Eye (tissue), 1 donor: ENCODE measurements at regions not wholly inside any gene's neighbourhood (a gene's known extent, or its start where the extent isn't known, plus 50 kb on each side); places are given as distances from the start of the nearest gene placed in this dataset.

Source experiments
- DNase-seq: peaks from one replicate; pipeline ENCODE4 v3.0.0-alpha.2; 2015

DNA sequence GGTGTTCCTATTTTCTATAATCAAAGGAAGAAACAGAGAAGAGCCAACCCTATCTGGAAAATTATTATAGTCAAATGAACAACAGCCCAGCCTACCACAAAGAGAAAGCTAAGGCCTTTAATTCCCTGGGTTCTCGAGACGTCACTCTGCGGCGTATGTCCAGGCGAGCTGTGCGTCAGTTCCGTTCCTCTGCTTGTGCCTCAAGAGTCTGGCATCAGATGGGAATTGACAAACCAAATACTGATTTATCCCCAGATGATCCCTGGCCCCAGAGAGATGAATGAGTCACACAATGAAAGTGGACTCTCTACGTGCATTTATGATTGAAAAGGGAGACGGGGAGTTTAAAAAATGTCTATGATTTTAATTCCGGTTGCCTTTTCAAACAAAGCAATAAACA is 151.6 kb upstream of the PDE10A start:
- DNase-seq = no peak

DNA sequence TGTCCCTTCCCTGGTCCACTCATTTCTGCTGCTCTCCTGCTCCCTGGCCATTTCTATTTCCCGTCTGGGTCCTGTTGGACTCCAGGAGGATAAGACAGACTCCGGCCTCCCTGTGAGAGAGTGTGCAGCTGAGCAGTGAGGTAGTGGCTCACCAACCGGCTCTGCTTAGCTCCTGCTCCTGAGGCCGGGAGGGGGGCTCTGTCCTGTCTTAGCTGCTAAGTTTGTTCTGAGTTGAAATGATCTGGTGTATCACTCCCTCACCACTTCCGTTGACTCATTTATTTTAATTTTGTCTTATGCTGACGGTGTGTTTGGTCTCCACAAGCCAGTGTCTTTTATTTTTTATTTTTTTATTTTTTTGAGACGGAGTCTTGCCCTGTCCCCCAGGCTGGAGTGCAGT is 148.5 kb upstream of the PDE10A start:
- DNase-seq = no peak

DNA sequence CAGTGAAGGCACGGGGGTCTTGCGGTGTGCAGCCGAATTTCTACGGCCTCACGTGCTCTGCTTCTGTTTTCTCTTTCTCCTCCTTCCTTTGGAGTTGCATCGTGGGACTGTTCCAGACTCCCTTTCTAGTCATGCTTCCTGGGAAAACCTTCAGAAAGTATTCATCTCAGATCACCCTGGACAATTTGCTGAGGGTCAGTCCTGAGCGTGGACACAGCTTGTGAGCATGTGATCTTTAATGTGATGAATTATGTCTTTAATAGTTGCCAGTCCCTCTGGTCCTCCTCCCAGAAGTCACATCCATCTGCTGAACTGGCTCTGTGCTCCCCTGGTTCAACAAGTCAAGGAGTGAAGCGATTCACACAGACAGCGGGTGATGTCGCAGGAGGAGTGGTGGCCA is 145.0 kb upstream of the PDE10A start:
- no peak for DNase-seq

DNA sequence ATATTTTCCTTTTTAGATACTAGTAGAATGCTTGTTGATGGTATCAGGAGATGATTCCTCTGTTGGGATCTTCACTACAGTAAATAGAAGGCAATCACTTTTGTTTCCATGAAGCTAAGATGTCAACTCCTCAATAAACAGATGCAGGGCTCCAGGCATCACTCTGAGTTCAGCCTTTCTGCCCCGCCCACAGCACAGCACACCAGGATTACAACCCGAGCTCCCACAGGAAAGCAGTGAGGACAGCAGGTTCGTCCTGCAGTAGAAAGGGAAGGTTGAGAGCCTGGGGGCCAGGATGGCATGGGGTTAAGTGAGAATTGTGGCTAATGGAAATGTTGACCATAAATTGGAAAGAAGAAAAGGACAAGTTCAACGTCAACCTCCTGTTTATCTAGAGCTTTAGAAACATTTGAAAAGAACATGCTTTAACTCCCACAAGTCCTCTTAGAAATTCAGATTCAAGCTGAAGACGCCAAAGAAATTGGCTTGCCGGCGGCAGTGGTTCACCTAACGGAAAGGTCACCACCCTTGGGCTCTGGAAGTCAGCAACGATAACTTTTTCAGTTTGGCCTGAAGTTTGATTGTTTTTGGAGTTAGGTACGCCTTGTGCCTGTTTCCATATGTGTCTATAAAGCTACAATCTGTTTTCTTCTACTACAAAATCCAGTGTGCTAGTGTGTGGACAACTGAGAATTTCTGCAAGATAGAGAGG is 144.4 kb upstream of the PDE10A start:
- no peak for DNase-seq

DNA sequence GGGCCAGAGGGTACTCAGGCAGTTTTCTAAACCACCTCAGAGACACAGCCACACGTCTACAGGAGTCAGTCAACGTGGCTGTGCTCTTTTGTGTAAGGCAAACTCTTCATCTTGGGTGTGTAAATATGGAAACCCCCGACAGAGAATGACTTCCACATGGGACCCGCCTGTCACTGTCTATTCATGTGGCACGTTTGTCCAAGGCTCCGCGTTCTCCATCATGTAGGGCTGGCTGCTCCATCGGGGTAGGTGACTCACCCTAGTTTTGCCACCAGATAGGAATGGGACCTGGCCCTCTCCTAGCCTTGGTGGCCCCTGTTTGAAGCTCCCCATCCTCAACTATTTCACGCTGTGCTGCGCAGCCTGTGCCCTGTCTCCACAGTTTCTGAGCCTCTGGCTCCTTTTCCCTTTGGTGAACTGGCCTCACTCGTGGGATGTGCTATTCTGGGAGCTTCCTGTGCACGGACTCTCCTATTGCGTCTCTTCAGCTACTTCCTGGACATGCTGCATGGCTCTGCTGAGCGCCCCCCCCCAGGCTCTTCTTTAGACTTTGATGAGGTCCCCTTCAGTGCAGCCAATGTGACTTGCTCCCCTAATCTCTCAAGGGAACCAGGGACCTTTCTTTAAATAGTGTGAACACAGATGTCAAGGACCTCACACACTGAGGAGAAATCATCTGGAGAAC is 143.2 kb upstream of the PDE10A start:
- no peak for DNase-seq

DNA sequence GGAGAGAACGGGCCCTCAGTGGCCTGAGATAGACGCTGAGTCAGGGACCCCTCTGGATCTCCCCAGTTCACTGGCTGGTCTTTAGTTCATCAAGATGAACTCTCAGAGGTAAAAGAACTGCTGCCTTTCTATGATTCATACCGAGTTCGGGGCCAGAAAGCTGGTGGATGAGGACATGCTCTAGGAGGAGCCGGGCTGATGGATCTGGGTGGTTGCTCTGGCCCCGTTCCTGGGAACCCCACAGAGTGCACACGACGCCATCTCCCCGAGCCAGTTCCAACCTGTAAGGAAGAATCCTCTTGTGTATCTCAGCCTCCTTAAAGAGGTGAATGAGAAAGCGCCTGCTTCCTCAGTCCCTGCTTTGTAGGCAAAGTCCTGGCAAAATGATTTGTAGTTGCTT is 142.6 kb upstream of the PDE10A start:
- DNase-seq = no peak

DNA sequence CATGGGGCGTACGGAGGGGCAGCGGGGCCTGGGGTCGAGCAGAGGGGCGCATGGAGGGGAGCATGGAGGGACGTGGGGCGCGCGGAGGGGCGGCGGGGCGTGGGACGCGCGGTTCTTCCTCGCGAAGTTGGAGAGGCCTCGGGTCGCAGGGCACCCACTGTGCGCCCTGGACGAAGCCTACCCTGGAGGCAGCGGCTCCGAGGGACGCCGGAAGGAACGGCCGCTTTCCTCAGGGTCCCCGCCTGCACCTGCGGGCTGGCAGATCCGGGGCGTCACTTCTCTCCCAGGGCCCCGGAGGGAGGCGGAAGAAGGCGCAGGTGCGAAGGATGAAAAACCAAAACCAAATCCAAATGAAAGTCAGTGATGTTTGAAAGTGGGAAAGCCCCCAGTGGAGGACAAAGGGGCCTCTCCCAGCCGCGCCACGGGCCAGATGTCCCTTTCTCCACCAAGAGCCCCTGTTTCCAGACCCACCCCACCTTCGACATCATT is 142.1 kb upstream of the PDE10A start:
- peak; percentile 14 for DNase-seq

DNA sequence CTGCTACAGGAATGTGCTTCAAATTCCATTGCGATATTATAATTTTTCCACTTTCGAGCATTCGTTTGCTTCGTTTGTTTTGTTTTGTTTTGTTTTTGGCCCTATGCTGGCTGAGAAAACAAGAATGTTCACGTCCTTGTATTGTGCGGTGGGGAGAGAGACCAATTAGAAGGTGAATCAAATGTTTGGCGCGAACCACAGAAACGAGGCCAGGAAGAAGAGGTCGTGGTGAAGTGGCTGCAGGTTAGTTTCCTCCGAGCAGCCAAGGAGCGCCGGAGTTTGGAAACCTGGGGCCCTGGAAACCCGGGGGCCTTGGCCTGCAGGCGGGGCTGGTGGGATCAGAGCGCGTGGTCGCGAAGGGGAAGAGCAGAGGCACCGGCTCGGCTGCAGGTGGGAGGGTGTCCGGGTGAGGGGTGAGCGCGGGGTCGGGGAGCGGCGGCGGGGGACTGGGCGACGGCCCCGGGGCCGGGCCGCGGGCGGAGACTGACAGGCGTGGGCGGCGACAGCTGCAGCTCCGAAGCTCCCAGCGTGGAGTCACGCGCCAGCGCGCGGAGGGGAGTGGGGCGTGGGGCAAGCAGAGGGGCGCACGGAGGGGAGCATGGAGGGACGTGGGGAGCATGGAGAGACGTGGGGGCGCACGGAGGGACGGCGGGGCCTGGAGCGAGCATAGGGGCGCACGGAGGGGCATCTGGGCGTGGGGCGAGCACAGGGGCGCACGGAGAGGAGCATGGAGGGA is 141.5 kb upstream of the PDE10A start:
- DNase-seq = peak; percentile 51

DNA sequence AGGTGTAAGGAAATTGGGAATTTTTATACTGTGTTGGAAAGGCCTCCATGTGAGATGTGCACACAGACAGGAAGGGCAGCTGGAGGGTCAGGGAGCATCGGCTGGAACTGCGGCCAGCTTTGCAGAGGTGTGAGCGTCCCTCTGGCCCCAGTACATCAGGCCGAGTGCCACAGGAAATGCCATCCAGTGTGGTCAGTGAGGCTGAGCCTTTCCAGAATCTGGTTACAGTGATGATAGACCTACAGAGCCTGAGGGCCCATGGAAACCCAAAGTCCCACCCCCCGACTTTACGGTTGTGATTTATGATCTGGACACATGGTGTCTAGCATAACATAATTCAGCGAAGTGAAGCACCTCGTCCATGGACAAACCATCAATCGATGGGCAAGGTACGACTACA is 137.3 kb upstream of the PDE10A start:
- no peak for DNase-seq

DNA sequence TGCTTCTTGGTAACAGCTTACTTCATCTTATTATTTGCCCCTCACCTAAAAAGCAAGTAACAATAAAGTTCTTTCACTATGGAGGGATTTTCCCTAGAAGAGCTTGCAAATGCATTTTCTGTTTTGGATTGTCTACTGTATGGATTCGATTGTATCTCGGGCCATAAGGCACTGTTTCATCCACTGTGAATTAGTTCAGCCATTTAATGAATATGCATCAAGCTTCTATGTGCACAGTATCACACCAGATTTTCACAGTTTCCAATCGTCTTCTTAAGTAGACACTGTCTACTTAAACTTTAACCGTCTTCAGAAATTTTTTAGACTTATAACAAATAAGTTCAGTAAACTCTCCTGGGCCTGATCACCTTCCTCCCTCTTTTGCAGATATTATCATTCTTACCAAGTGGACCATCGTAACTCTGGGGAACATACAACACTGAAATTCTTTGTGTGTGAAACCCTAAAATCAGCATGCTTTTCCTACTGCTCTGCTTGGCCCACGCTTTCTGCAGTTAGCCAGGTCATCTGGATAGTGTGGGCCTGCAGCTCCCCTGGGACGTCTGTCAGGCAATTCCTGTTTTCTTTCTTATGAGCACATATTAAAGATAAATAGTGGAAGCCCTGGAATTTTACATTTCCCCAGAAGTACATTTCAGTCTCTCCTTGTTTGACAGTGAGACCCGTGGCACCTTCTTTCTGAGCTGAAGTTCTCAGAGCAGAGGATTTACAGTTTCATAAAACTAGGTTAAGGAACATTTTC is 136.5 kb upstream of the PDE10A start:
- peak; percentile 17 for DNase-seq

DNA sequence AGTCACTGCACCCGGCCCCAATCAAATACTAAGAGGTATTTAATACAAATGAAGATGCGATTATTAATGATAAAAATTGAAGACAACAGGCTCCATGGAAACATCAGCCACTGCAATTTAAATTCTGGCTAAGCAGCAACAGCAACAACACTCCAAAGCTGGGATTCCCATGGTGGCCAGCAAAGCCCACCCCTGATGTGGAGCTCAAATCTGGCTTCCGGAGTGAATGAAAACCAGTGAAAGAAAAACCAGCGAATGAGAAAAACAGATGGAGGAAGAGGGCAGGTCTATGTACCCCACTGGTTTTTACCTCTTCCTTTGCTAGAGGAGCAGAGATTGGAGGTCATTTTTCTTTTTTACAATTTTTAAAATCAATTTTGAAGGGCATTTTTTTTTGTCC is 135.9 kb upstream of the PDE10A start:
- no peak for DNase-seq

DNA sequence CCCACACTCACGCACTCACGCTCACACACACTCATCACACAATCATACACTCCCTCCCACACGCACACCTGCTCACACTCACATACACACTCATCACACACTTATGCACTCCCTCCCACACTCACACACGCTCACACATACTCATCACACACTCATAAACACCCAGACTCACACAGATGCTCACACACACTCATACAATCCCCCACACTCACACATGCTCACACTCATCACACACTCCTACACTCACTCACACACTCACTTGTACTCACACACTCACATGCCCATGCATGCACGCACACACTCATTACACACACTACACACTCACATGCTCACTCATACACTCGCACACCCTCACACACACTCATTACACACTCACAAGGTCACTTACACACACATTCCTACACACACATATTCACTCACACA is 131.1 kb upstream of the PDE10A start:
- no peak for DNase-seq

DNA sequence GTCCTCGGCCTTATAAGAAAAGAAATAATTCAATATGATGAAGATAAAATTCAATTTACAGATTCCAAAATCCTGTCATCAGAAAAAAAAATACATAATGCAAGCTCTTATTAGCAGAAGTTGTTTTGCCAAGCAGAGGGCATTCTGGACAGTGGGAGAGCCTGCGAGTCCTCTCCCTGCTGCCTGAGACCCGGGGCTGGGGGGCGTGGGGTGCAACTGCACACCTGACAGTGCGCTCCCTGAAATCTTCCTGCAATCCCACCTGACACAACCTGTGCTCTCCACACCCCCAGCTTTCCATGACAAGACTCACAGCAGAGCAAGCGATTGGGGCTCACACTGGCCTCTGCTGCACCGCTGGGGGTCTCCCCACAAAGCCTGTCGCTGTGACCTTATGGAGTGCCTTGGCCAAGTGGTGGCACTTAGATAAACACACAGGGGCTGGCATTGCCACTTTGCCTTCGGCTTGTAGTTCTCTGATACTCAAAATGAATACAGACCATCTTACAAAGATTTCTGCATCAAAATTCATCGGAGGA is 130.3 kb upstream of the PDE10A start:
- DNase-seq = no peak

DNA sequence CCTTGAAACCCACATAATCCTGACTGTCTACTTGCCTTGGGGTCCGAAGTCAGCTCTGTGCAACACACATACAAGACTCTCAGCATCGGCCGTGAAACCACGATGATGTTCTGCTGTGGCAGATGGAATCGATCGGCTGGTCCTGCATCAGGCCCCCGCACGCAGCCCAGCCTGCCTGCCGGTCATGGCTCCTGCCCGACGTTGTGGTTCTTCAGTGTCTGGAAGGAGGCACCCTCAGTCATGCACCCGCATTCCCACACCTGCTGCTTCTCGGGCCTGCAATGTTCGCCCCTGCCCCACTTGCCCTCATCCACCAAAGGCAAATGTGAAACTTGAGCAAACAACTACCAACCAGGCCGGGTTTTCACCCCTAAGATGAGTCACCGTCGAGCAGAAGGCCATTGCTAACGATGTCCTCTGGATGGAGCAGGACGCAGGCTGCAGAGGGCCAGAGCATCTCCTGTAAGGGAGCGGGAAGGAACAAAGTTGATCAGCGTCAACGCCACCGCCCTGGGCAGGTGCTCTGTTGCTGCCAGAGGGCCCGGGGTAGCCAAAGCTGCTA is 128.9 kb upstream of the PDE10A start:
- no peak for DNase-seq

DNA sequence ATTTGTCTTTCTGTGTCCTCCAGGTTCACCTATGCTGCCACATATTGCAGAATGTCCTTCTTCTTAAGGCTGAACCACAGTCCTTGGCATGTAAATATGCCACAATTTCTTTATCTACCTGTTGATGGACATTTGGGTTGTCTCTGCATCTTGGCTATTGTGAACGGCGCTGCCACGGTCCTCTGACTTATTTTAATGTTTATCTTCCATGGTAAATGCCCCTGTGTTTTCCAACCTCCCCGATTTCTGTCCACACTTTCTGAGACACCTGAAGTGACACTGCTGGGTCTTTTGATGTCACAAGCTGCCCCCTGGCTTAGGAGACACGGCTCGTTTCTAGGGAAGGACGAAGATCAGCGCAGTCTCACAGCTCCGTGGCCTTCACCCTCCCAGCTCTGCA is 128.3 kb upstream of the PDE10A start:
- DNase-seq = no peak

DNA sequence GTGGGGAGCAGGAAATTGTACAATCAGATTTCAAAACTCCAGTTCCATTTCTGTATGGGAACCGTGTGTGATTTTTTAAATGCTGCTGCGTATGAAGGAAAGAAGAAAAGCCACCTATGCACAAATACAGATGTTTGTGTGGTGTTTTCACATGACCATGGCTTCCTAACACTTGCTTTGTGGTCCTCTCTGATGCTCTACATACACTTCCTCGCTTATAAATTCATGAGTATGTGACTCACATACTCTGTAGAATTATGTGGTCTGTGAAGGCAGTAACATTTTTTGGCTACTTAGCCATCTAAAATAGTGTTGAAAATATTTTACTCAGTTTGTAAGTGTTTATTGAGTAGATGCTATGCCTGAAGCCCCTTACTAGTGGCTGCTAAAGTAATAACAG is 119.8 kb upstream of the PDE10A start:
- DNase-seq = no peak

DNA sequence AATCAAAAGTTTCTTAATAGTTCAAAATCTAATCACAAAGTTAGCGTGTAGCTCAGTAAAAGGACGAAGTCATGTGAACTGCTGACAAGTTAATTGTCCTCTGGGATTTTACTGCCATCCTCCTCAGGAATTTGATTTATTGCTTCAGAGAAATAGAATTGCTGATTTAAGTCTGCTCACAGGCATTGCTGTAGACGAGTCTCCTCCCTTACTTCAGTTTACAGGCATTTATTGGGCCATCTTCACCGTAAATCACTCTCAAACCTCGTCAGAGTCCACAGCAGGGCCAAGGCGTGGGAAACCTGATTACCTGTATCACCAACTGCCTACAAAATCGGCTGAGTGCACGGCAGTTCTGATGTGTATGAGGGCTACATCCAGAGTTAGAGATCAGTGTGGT is 119.1 kb upstream of the PDE10A start:
- no peak for DNase-seq

DNA sequence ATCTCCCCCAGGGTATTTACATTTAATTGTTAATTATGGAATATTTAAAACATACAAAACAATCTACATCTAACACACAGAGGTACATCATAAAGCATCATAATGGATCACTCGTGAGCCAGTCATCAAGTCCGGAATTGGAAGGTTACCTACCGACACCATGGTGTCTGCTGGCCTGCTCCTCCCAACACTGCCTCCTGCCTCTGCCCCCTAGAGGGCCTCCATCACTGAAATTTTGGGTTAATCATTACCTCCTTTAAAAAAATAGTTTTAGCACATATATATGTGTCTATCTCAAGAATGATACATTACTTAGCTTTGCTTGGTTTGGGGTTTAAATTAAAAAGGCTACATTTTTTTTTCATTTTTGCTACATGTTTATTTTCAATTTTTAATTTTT is 114.6 kb upstream of the PDE10A start:
- DNase-seq = no peak

DNA sequence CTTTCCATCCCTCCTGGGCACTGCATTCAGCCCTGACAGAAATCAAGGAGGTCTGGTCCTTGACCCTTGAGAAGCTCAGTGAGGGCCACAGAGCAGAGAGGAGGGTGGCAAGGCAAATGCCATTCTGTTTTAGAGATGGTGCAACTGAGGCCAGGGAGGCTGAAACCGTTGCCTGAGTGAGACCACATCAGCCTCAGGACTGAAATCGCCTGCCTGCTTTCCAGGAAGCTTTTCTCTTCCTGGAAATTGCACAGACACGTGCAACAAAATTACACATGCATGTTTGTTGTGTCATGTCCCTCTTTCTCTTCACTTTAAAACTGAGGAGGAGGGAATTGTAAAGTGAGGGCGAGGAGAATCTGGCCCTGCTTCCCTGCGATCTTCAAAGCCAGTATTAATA is 113.7 kb upstream of the PDE10A start:
- no peak for DNase-seq

DNA sequence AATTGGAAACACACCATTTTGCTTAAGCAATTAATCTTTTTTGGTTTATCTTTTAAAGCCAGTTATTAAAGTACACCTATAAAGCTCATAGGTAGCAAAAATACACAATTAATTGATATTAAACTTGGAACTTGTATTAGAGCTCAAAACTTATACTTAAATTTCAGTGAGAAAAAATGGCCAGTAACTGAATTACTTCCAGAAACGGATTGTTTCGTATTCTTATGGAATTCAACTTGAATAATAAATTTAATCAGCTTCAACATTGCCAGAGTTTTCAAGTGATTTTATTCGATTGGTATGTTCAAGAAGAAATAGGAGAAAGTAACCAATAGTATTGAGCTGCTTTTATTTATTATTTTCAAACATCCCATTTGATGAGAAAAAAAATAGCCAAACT is 112.7 kb upstream of the PDE10A start:
- no peak for DNase-seq

DNA sequence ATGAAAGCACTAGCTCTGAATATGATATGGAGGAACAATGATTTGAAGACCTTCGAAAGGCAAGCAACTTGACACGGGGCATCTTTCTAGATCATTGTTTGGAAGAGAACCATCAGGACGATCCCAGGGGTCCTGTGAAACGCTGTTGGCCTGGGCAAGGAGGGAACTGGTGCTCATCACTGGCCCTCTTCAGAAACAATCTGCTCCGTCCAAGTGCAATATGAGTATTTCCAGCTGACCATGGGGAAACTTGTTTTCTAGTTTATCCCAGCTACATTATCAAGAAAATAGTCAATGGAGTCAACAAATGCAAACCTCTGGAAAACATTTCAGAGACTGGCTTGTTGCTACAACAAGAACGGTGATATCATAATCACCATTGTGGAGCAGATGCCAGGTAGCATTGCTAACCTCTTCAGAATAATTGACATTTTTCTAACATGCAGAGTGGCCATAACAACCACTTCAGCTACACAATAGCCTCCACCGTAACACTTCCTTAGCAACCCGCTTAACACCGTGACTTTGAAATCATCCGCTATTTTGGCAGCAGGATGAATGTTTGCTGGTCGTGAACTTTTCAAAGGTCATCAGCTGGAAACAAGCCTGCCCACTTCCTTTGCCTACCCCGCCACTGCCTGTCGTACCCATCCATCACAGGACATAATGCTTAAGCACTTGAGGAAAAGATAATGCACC is 112.0 kb upstream of the PDE10A start:
- peak; percentile 59 for DNase-seq
